Nephron progenitor cell (in vitro differentiated cells): ENCODE measurements at regions not wholly inside any gene's neighbourhood (a gene's known extent, or its start where the extent isn't known, plus 50 kb on each side); places are given as distances from the start of the nearest gene placed in this dataset.

ENCODE experiments used
- DNase-seq: peaks from one replicate; pipeline ENCODE4 v3.0.0; 2021
- H3K27ac Mint-ChIP-seq: 2 replicates; pipeline ENCODE4 v1.8.0; 2021; ENCODE audit warnings: mild to moderate bottlenecking, moderate library complexity, mixed read lengths
- H3K27me3 Mint-ChIP-seq: 2 replicates; pipeline ENCODE4 v1.8.0; 2021; ENCODE audit warnings: mild to moderate bottlenecking, low read depth, mixed read lengths; ENCODE audit not compliant: poor library complexity
- H3K36me3 Mint-ChIP-seq: 2 replicates; pipeline ENCODE4 v1.8.0; 2021; ENCODE audit warnings: low read depth, mixed read lengths
- H3K4me1 Mint-ChIP-seq: 2 replicates; pipeline ENCODE4 v1.8.0; 2021; ENCODE audit warnings: mixed read lengths
- H3K4me3 Mint-ChIP-seq: 2 replicates; pipeline ENCODE4 v1.8.0; 2021; ENCODE audit warnings: mild to moderate bottlenecking, moderate library complexity, mixed read lengths
- H3K9me3 Mint-ChIP-seq: 2 replicates; pipeline ENCODE4 v1.8.0; 2021; ENCODE audit warnings: mild to moderate bottlenecking, moderate library complexity, mixed read lengths
- CTCF ChIP-seq: fragments of 200-600 bp; sonication (generic); IDR thresholded peaks from 2 replicates; pipeline ENCODE4 v1.5.0; 2021; ENCODE audit warnings: antibody characterized with exemption

GRCh38 chr2:75276093-75277029 is 77.0 kb upstream of the TACR1 start:
- peaks cover 16% of the 10 kb centered on the region for H3K9me3 Mint-ChIP-seq
- peaks cover 12% of the 10 kb centered on the region for H3K4me1 Mint-ChIP-seq
- no peaks in the 10 kb centered on the region for H3K36me3 Mint-ChIP-seq
- no peak for DNase-seq
- no peak overlapping the region for H3K27ac Mint-ChIP-seq
- TF ChIP-seq CTCF, result no peak
- H3K27me3 Mint-ChIP-seq, result peaks cover 1% of the 10 kb centered on the region
- no peak overlapping the region for H3K4me3 Mint-ChIP-seq

- no peak for DNase-seq
- Mint-ChIP-seq H3K27ac (no peak overlapping the region), H3K4me3 (no peak overlapping the region), H3K4me1 (peaks cover 12% of the 10 kb centered on the region), H3K36me3 (no peaks in the 10 kb centered on the region), H3K27me3 (peaks cover 6% of the 10 kb centered on the region), H3K9me3 (peaks cover 16% of the 10 kb centered on the region)
- TF ChIP-seq CTCF, result no peak
These were observed 75.6 kb upstream of the TACR1 start for GRCh38 chr2:75274936-75275335.

GRCh38 chr2:75268112-75268511 is 68.8 kb upstream of the TACR1 start:
- Mint-ChIP-seq H3K4me1 (no peaks in the 10 kb centered on the region), H3K4me3 (no peak overlapping the region), H3K9me3 (peaks cover 11% of the 10 kb centered on the region), H3K27ac (no peak overlapping the region), H3K27me3 (peaks cover 10% of the 10 kb centered on the region), H3K36me3 (no peaks in the 10 kb centered on the region)
- TF ChIP-seq CTCF, result no peak
- no peak for DNase-seq

GRCh38 chr2:75261923-75262322 is 62.6 kb upstream of the TACR1 start:
- Mint-ChIP-seq H3K27me3 (peaks cover 4% of the 10 kb centered on the region), H3K9me3 (peaks cover 42% of the 10 kb centered on the region), H3K27ac (no peak overlapping the region), H3K4me1 (no peaks in the 10 kb centered on the region), H3K36me3 (no peaks in the 10 kb centered on the region), H3K4me3 (no peak overlapping the region)
- TF ChIP-seq CTCF, result no peak
- no peak for DNase-seq

GRCh38 chr2:75260946-75261345 is 61.6 kb upstream of the TACR1 start:
- H3K27ac Mint-ChIP-seq, result no peak overlapping the region
- TF ChIP-seq CTCF, result no peak
- H3K9me3 Mint-ChIP-seq, result peaks cover 48% of the 10 kb centered on the region
- H3K27me3 Mint-ChIP-seq, result no peaks in the 10 kb centered on the region
- no peaks in the 10 kb centered on the region for H3K36me3 Mint-ChIP-seq
- H3K4me1 Mint-ChIP-seq, result no peaks in the 10 kb centered on the region
- no peak overlapping the region for H3K4me3 Mint-ChIP-seq
- DNase-seq, result no peak

- Mint-ChIP-seq H3K36me3 (no peaks in the 10 kb centered on the region), H3K27me3 (no peaks in the 10 kb centered on the region), H3K4me1 (no peaks in the 10 kb centered on the region)
These were observed 59.3 kb upstream of the TACR1 start for GRCh38 chr2:75258620-75259019.

More at GRCh38 chr2:75258620-75259019, 59.3 kb upstream of the TACR1 start:
- peaks cover 41% of the 10 kb centered on the region for H3K9me3 Mint-ChIP-seq
- no peak overlapping the region for H3K4me3 Mint-ChIP-seq
- H3K27ac Mint-ChIP-seq, result no peak overlapping the region
- DNase-seq, result no peak
- no peak for TF ChIP-seq CTCF
